ENCODE measurements at regions not wholly inside any gene's neighbourhood (a gene's known extent, or its start where the extent isn't known, plus 50 kb on each side); places are given as distances from the start of the nearest gene placed in this dataset.

- TF ChIP-seq E2F4 (CRISPR knock-in tag; IDR thresholded peaks at IDR 0.05; ENCODE audit: borderline replicate concordance, low read depth) (no peak), JAZF1 (CRISPR knock-in tag; IDR thresholded peaks at IDR 0.05) (no peak), ZNF396 (CRISPR knock-in tag; IDR thresholded peaks at IDR 0.05; ENCODE audit: borderline replicate concordance) (no peak)
Measured at GRCh38 chr2:74745766-74746165, 88.2 kb upstream of the HK2 start (continued).

- no peak overlapping the region for H3K4me3 Mint-ChIP-seq
- DNase-seq (ENCODE audit: low spot score) (no peak), ATAC-seq (no peak)
- H3K9me3 Mint-ChIP-seq = no peaks in the 10 kb centered on the region
- TF ChIP-seq STAT6 (CRISPR knock-in tag; conservative IDR thresholded peaks at IDR 0.05; ENCODE audit: low read depth) = no peak
- no peak for TF ChIP-seq RELA (CRISPR knock-in tag; IDR thresholded peaks at IDR 0.05; ENCODE audit: borderline replicate concordance)
- TF ChIP-seq FOXK1 (CRISPR knock-in tag; IDR thresholded peaks at IDR 0.05) = no peak
- no peak for TF ChIP-seq ZMAT4 (CRISPR knock-in tag; IDR thresholded peaks at IDR 0.05)
- no peak for TF ChIP-seq ZNF317 (CRISPR knock-in tag; IDR thresholded peaks at IDR 0.05; ENCODE audit: borderline replicate concordance, low read depth)
- TF ChIP-seq HMGXB4 (CRISPR knock-in tag; IDR thresholded peaks at IDR 0.05) = no peak
- TF ChIP-seq CBFB (CRISPR knock-in tag; IDR thresholded peaks at IDR 0.05; ENCODE audit: low read depth) = no peak
- TF ChIP-seq SOX15 (CRISPR knock-in tag; IDR thresholded peaks at IDR 0.05) = no peak
- TF ChIP-seq CDX4 (CRISPR knock-in tag; IDR thresholded peaks at IDR 0.05; ENCODE audit: borderline replicate concordance) = no peak
- no peak for TF ChIP-seq CREM (CRISPR knock-in tag; IDR thresholded peaks at IDR 0.05)
- TF ChIP-seq PREB (CRISPR knock-in tag; IDR thresholded peaks at IDR 0.05; ENCODE audit: borderline replicate concordance) = no peak
- ChIA-PET POLR2A (no interaction called here), CTCF (no interaction called here)
- H3K4me1 Mint-ChIP-seq = peaks cover 14% of the 10 kb centered on the region
- H3K36me3 Mint-ChIP-seq = no peaks in the 10 kb centered on the region
- H3K27me3 Mint-ChIP-seq (ENCODE audit: low read depth) = no peaks in the 10 kb centered on the region; the same call in none of the 2 replicates
- no peak overlapping the region for H3K27ac Mint-ChIP-seq
Measured at GRCh38 chr2:74746480-74746879, 87.4 kb upstream of the HK2 start.

- ChIA-PET CTCF (interaction anchor here (1.2 kb wide), 1 partner anchor 57 kb away, joined by 3 read pairs; no protein-coding TSS in a partner anchor), POLR2A (no interaction called here)
- Mint-ChIP-seq H3K4me3 (no peak overlapping the region), H3K36me3 (no peaks in the 10 kb centered on the region), H3K9me3 (no peaks in the 10 kb centered on the region), H3K4me1 (peaks cover 11% of the 10 kb centered on the region), H3K27ac (no peak overlapping the region), H3K27me3 (ENCODE audit: low read depth) (no peaks in the 10 kb centered on the region; the same call in 1 of the 2 replicates)
- DNase-seq (ENCODE audit: low spot score) (no peak), ATAC-seq (no peak)
- no peak for TF ChIP-seq NR3C1 (CRISPR knock-in tag; conservative IDR thresholded peaks at IDR 0.05; ENCODE audit: low read depth)
- TF ChIP-seq IRF2 (CRISPR knock-in tag; IDR thresholded peaks at IDR 0.05; ENCODE audit: borderline replicate concordance, low read depth) = no peak
- no peak for TF ChIP-seq AR (CRISPR knock-in tag; IDR thresholded peaks at IDR 0.05)
- TF ChIP-seq CBFB (CRISPR knock-in tag; IDR thresholded peaks at IDR 0.05; ENCODE audit: low read depth) = no peak
- TF ChIP-seq FOXP1 (CRISPR knock-in tag; IDR thresholded peaks at IDR 0.05; ENCODE audit: borderline replicate concordance) = no peak
Measured at GRCh38 chr2:74747411-74748080, 86.4 kb upstream of the HK2 start.
